Upper lobe of right lung (tissue), 1 donor: ENCODE measurements at regions not wholly inside any gene's neighbourhood (a gene's known extent, or its start where the extent isn't known, plus 50 kb on each side); places are given as distances from the start of the nearest gene placed in this dataset.

ENCODE experiments used
- ATAC-seq: fragments of 200-7000 bp; cut with Tn5 transposase; one replicate; pipeline ENCODE4 v1.9.1; 2020; ENCODE audit warnings: mild to moderate bottlenecking, moderate library complexity
- DNase-seq: peaks from one replicate; pipeline ENCODE4 v3.0.0-alpha.2; 2020
- H3K27ac ChIP-seq: fragments of 200-600 bp; one replicate; pipeline ENCODE4 v1.8.0; 2022
- H3K27me3 ChIP-seq: fragments of 200-600 bp; one replicate; pipeline ENCODE4 v1.8.0; 2022; ENCODE audit warnings: mild to moderate bottlenecking
- H3K36me3 ChIP-seq: fragments of 200-600 bp; one replicate; pipeline ENCODE4 v1.8.0; 2022
- H3K4me1 ChIP-seq: fragments of 200-600 bp; one replicate; pipeline ENCODE4 v1.8.0; 2022
- H3K4me3 ChIP-seq: fragments of 200-600 bp; one replicate; pipeline ENCODE4 v1.8.0; 2022; ENCODE audit warnings: mild to moderate bottlenecking
- H3K9me3 ChIP-seq: fragments of 200-600 bp; one replicate; pipeline ENCODE4 v1.8.0; 2022
- intact Hi-C: fragments of 100-400 bp; cut with DNase I; formaldehyde crosslinking; loops from one replicate; pipeline ENCODE4 v1.11.0; 2022
- TF ChIP-seq, protein P1 (sequence below): fragments of 200-600 bp; IDR thresholded peaks from one replicate; pipeline ENCODE4 v1.8.0; 2022; ENCODE audit warnings: antibody characterized with exemption
- donor health status: DM: no; HTN: yes; CAD: no; lungs with severe emphysema.

- H3K36me3 ChIP-seq = no peaks in the 10 kb centered on the region
- H3K9me3 ChIP-seq = no peaks in the 10 kb centered on the region
- intact Hi-C loops = no loop called here
- DNase-seq = no peak
- peak; percentile 13 for ATAC-seq
- no peaks in the 10 kb centered on the region for H3K27me3 ChIP-seq
- TF ChIP-seq, protein P1, sequence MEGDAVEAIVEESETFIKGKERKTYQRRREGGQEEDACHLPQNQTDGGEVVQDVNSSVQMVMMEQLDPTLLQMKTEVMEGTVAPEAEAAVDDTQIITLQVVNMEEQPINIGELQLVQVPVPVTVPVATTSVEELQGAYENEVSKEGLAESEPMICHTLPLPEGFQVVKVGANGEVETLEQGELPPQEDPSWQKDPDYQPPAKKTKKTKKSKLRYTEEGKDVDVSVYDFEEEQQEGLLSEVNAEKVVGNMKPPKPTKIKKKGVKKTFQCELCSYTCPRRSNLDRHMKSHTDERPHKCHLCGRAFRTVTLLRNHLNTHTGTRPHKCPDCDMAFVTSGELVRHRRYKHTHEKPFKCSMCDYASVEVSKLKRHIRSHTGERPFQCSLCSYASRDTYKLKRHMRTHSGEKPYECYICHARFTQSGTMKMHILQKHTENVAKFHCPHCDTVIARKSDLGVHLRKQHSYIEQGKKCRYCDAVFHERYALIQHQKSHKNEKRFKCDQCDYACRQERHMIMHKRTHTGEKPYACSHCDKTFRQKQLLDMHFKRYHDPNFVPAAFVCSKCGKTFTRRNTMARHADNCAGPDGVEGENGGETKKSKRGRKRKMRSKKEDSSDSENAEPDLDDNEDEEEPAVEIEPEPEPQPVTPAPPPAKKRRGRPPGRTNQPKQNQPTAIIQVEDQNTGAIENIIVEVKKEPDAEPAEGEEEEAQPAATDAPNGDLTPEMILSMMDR = no peak
- no peaks in the 10 kb centered on the region for H3K4me1 ChIP-seq
- no peak overlapping the region for H3K27ac ChIP-seq
- H3K4me3 ChIP-seq = no peak overlapping the region
These were observed 298.5 kb downstream of the INSIG2 start for GRCh38 chr2:118386641-118387302.

GRCh38 chr2:118380915-118381653, 292.8 kb downstream of the INSIG2 start:
- no peak for DNase-seq
- TF ChIP-seq, protein P1 = no peak
- intact Hi-C loops = no loop called here
- Histone ChIP-seq H3K9me3 (no peaks in the 10 kb centered on the region), H3K4me3 (no peak overlapping the region), H3K36me3 (no peaks in the 10 kb centered on the region), H3K27me3 (peaks cover 7% of the 10 kb centered on the region), H3K4me1 (no peaks in the 10 kb centered on the region), H3K27ac (no peak overlapping the region)
- no peak for ATAC-seq

- TF ChIP-seq, protein P1 = no peak
- DNase-seq (no peak), ATAC-seq (no peak)
- intact Hi-C loops = no loop called here
- Histone ChIP-seq H3K36me3 (no peaks in the 10 kb centered on the region), H3K27me3 (peaks cover 7% of the 10 kb centered on the region), H3K4me3 (no peak overlapping the region), H3K9me3 (no peaks in the 10 kb centered on the region), H3K4me1 (no peaks in the 10 kb centered on the region), H3K27ac (no peak overlapping the region)
These were observed 287.7 kb downstream of the INSIG2 start for GRCh38 chr2:118375907-118376485.

- DNase-seq (no peak), ATAC-seq (no peak)
- Histone ChIP-seq H3K27me3 (peaks cover 7% of the 10 kb centered on the region), H3K27ac (no peak overlapping the region), H3K36me3 (no peaks in the 10 kb centered on the region), H3K9me3 (no peaks in the 10 kb centered on the region), H3K4me3 (no peak overlapping the region), H3K4me1 (no peaks in the 10 kb centered on the region)
- intact Hi-C loops = no loop called here
- TF ChIP-seq, protein P1 = no peak
These were observed 286.9 kb downstream of the INSIG2 start for GRCh38 chr2:118374974-118375755.

- peaks cover 7% of the 10 kb centered on the region for H3K27me3 ChIP-seq
These were observed 284.9 kb downstream of the INSIG2 start for GRCh38 chr2:118372886-118373830.

More at GRCh38 chr2:118372886-118373830, 284.9 kb downstream of the INSIG2 start:
- Histone ChIP-seq H3K9me3 (no peaks in the 10 kb centered on the region), H3K4me1 (no peaks in the 10 kb centered on the region), H3K27ac (no peak overlapping the region), H3K4me3 (no peak overlapping the region), H3K36me3 (no peaks in the 10 kb centered on the region)
- intact Hi-C loops = no loop called here
- DNase-seq (no peak), ATAC-seq (no peak)
- TF ChIP-seq, protein P1 = no peak
